ENCODE measurements at regions not wholly inside any gene's neighbourhood (a gene's known extent, or its start where the extent isn't known, plus 50 kb on each side); places are given as distances from the start of the nearest gene placed in this dataset.

- no peaks in the 10 kb centered on the region for H3K36me3 ChIP-seq (ENCODE audit: control insufficient read depth in 2 of 3, insufficient read depth in 3 of 3, low read length in 3 of 3)
- H3K4me1 ChIP-seq (ENCODE audit: control insufficient read depth in 2 of 2, insufficient read depth in 2 of 2, low read length in 2 of 2), result no peaks in the 10 kb centered on the region
- no peaks in the 10 kb centered on the region for H3K9me3 ChIP-seq (ENCODE audit: control insufficient read depth in 2 of 3, low read length in 3 of 3)
- ChIA-PET CTCF (no interaction called here), POLR2A (no interaction called here)
- peaks cover 0 to 22% (median 5%) of the 10 kb centered on the region in 11 donors for H3K9me3 Mint-ChIP-seq
- no peak overlapping the region for H3K4me3 Mint-ChIP-seq
- intact Hi-C loops (cut with micrococcal nuclease), result no loop called here
- no peaks in the 10 kb centered on the region for H3K27me3 Mint-ChIP-seq
- ATAC-seq, result no peak
- no peak for DNase-seq
- no peak overlapping the region for H3K27ac Mint-ChIP-seq
- H3K4me1 Mint-ChIP-seq, result no peaks in the 10 kb centered on the region
- no peaks in the 10 kb centered on the region for H3K27me3 ChIP-seq (ENCODE audit: control insufficient read depth in 2 of 2, insufficient read depth in 2 of 2, low read length in 2 of 2)
- H3K4me3 ChIP-seq (ENCODE audit: low read length), result no peak overlapping the region
- H3K27ac ChIP-seq (ENCODE audit: low read depth, low read length), result no peak overlapping the region
- no peaks in the 10 kb centered on the region for H3K36me3 Mint-ChIP-seq
Observed at GRCh38 chr3:116916836-116917235, 207.3 kb downstream of the TUSC7 start.

GRCh38 chr3:116920826-116921610 is 211.4 kb downstream of the TUSC7 start:
- ChIA-PET POLR2A (no interaction called here), CTCF (no interaction called here)
- H3K4me3 ChIP-seq (ENCODE audit: low read length), result no peak overlapping the region
- no peaks in the 10 kb centered on the region for H3K27me3 ChIP-seq (ENCODE audit: control insufficient read depth in 2 of 2, insufficient read depth in 2 of 2, low read length in 2 of 2)
- Mint-ChIP-seq H3K4me1 (no peaks in the 10 kb centered on the region), H3K4me3 (no peak overlapping the region), H3K27ac (no peak overlapping the region), H3K9me3 (peaks cover 0 to 19% (median 9%) of the 10 kb centered on the region in 11 donors), H3K36me3 (no peaks in the 10 kb centered on the region), H3K27me3 (no peaks in the 10 kb centered on the region)
- no peaks in the 10 kb centered on the region for H3K9me3 ChIP-seq (ENCODE audit: control insufficient read depth in 2 of 3, low read length in 3 of 3)
- intact Hi-C loops (cut with micrococcal nuclease), result no loop called here
- ATAC-seq (no peak), DNase-seq (no peak)
- H3K27ac ChIP-seq (ENCODE audit: low read depth, low read length), result no peak overlapping the region
- H3K4me1 ChIP-seq (ENCODE audit: control insufficient read depth in 2 of 2, insufficient read depth in 2 of 2, low read length in 2 of 2), result no peaks in the 10 kb centered on the region
- H3K36me3 ChIP-seq (ENCODE audit: control insufficient read depth in 2 of 3, insufficient read depth in 3 of 3, low read length in 3 of 3), result no peaks in the 10 kb centered on the region

- H3K9me3 ChIP-seq (ENCODE audit: control insufficient read depth in 2 of 3, low read length in 3 of 3), result no peaks in the 10 kb centered on the region
- no peaks in the 10 kb centered on the region for H3K4me1 ChIP-seq (ENCODE audit: control insufficient read depth in 2 of 2, insufficient read depth in 2 of 2, low read length in 2 of 2)
- intact Hi-C loops (cut with micrococcal nuclease), result no loop called here
- no peak overlapping the region for H3K27ac ChIP-seq (ENCODE audit: low read depth, low read length)
- no peaks in the 10 kb centered on the region for H3K36me3 ChIP-seq (ENCODE audit: control insufficient read depth in 2 of 3, insufficient read depth in 3 of 3, low read length in 3 of 3)
- H3K4me3 Mint-ChIP-seq, result no peak overlapping the region
- peaks cover 4 to 20% (median 11%) of the 10 kb centered on the region in 11 donors for H3K9me3 Mint-ChIP-seq
- no peak for DNase-seq
- H3K27ac Mint-ChIP-seq, result no peak overlapping the region
- no peak for ATAC-seq
- no peaks in the 10 kb centered on the region for H3K27me3 Mint-ChIP-seq
- ChIA-PET POLR2A (no interaction called here), CTCF (no interaction called here)
- no peaks in the 10 kb centered on the region for H3K4me1 Mint-ChIP-seq
- H3K36me3 Mint-ChIP-seq, result no peaks in the 10 kb centered on the region
- H3K4me3 ChIP-seq (ENCODE audit: low read length), result no peak overlapping the region
- H3K27me3 ChIP-seq (ENCODE audit: control insufficient read depth in 2 of 2, insufficient read depth in 2 of 2, low read length in 2 of 2), result no peaks in the 10 kb centered on the region
Observed at GRCh38 chr3:116927918-116928317, 218.3 kb downstream of the TUSC7 start.

- H3K27me3 Mint-ChIP-seq, result no peaks in the 10 kb centered on the region
- no peaks in the 10 kb centered on the region for H3K36me3 Mint-ChIP-seq
- CTCF ChIA-PET, result interaction anchor here (0.8 kb wide), 1 partner anchor 23 kb away, joined by 3 read pairs; no protein-coding TSS in a partner anchor
- ATAC-seq (no peak), DNase-seq (no peak)
- no peak overlapping the region for H3K4me3 Mint-ChIP-seq
- POLR2A ChIA-PET, result no interaction called here
- no peaks in the 10 kb centered on the region for H3K9me3 ChIP-seq (ENCODE audit: control insufficient read depth in 2 of 3, low read length in 3 of 3)
- no peak overlapping the region for H3K4me3 ChIP-seq (ENCODE audit: low read length)
- no peaks in the 10 kb centered on the region for H3K36me3 ChIP-seq (ENCODE audit: control insufficient read depth in 2 of 3, insufficient read depth in 3 of 3, low read length in 3 of 3)
- intact Hi-C loops (cut with micrococcal nuclease), result no loop called here
- H3K27me3 ChIP-seq (ENCODE audit: control insufficient read depth in 2 of 2, insufficient read depth in 2 of 2, low read length in 2 of 2), result no peaks in the 10 kb centered on the region
- no peak overlapping the region for H3K27ac ChIP-seq (ENCODE audit: low read depth, low read length)
- H3K9me3 Mint-ChIP-seq, result peaks cover 4 to 21% (median 11%) of the 10 kb centered on the region in 11 donors
- H3K4me1 Mint-ChIP-seq, result no peaks in the 10 kb centered on the region
- H3K4me1 ChIP-seq (ENCODE audit: control insufficient read depth in 2 of 2, insufficient read depth in 2 of 2, low read length in 2 of 2), result no peaks in the 10 kb centered on the region
- no peak overlapping the region for H3K27ac Mint-ChIP-seq
Observed at GRCh38 chr3:116929505-116930222, 220.1 kb downstream of the TUSC7 start.

GRCh38 chr3:116930786-116931185 is 221.2 kb downstream of the TUSC7 start:
- Histone ChIP-seq H3K9me3 (ENCODE audit: control insufficient read depth in 2 of 3, low read length in 3 of 3) (no peaks in the 10 kb centered on the region), H3K27ac (ENCODE audit: low read depth, low read length) (no peak overlapping the region), H3K27me3 (ENCODE audit: control insufficient read depth in 2 of 2, insufficient read depth in 2 of 2, low read length in 2 of 2) (no peaks in the 10 kb centered on the region), H3K36me3 (ENCODE audit: control insufficient read depth in 2 of 3, insufficient read depth in 3 of 3, low read length in 3 of 3) (no peaks in the 10 kb centered on the region), H3K4me1 (ENCODE audit: control insufficient read depth in 2 of 2, insufficient read depth in 2 of 2, low read length in 2 of 2) (no peaks in the 10 kb centered on the region), H3K4me3 (ENCODE audit: low read length) (no peak overlapping the region)
- ChIA-PET CTCF (no interaction called here), POLR2A (no interaction called here)
- no peaks in the 10 kb centered on the region for H3K27me3 Mint-ChIP-seq
- DNase-seq (no peak), ATAC-seq (no peak)
- no peak overlapping the region for H3K4me3 Mint-ChIP-seq
- peaks cover 0 to 28% (median 6%) of the 10 kb centered on the region in 11 donors for H3K9me3 Mint-ChIP-seq
- intact Hi-C loops (cut with micrococcal nuclease), result no loop called here
- H3K27ac Mint-ChIP-seq, result no peak overlapping the region
- no peaks in the 10 kb centered on the region for H3K4me1 Mint-ChIP-seq
- no peaks in the 10 kb centered on the region for H3K36me3 Mint-ChIP-seq

GRCh38 chr3:116939091-116939490 is 229.5 kb downstream of the TUSC7 start:
- POLR2A ChIA-PET, result no interaction called here
- no peak for ATAC-seq
- intact Hi-C loops (cut with micrococcal nuclease), result no loop called here

GRCh38 chr3:116939550-116939949 is 230.0 kb downstream of the TUSC7 start:
- Mint-ChIP-seq H3K27ac (no peak overlapping the region), H3K27me3 (no peaks in the 10 kb centered on the region), H3K9me3 (peaks cover 2 to 19% (median 8%) of the 10 kb centered on the region in 11 donors), H3K36me3 (no peaks in the 10 kb centered on the region), H3K4me1 (no peaks in the 10 kb centered on the region), H3K4me3 (no peak overlapping the region)
- ATAC-seq, result no peak
- DNase-seq, result no peak
- CTCF ChIA-PET, result no interaction called here
- Histone ChIP-seq H3K4me3 (ENCODE audit: low read length) (no peak overlapping the region), H3K27ac (ENCODE audit: low read depth, low read length) (no peak overlapping the region), H3K27me3 (ENCODE audit: control insufficient read depth in 2 of 2, insufficient read depth in 2 of 2, low read length in 2 of 2) (no peaks in the 10 kb centered on the region), H3K9me3 (ENCODE audit: control insufficient read depth in 2 of 3, low read length in 3 of 3) (no peaks in the 10 kb centered on the region), H3K36me3 (ENCODE audit: control insufficient read depth in 2 of 3, insufficient read depth in 3 of 3, low read length in 3 of 3) (no peaks in the 10 kb centered on the region), H3K4me1 (ENCODE audit: control insufficient read depth in 2 of 2, insufficient read depth in 2 of 2, low read length in 2 of 2) (no peaks in the 10 kb centered on the region)
- intact Hi-C loops (cut with micrococcal nuclease), result no loop called here
- POLR2A ChIA-PET, result no interaction called here

More at GRCh38 chr3:116939091-116939490, 229.5 kb downstream of the TUSC7 start:
- CTCF ChIA-PET, result no interaction called here
- Histone ChIP-seq H3K36me3 (ENCODE audit: control insufficient read depth in 2 of 3, insufficient read depth in 3 of 3, low read length in 3 of 3) (no peaks in the 10 kb centered on the region), H3K9me3 (ENCODE audit: control insufficient read depth in 2 of 3, low read length in 3 of 3) (no peaks in the 10 kb centered on the region), H3K27me3 (ENCODE audit: control insufficient read depth in 2 of 2, insufficient read depth in 2 of 2, low read length in 2 of 2) (no peaks in the 10 kb centered on the region), H3K4me3 (ENCODE audit: low read length) (no peak overlapping the region), H3K4me1 (ENCODE audit: control insufficient read depth in 2 of 2, insufficient read depth in 2 of 2, low read length in 2 of 2) (no peaks in the 10 kb centered on the region), H3K27ac (ENCODE audit: low read depth, low read length) (no peak overlapping the region)
- Mint-ChIP-seq H3K9me3 (peaks cover 2 to 19% (median 5%) of the 10 kb centered on the region in 11 donors), H3K4me1 (no peaks in the 10 kb centered on the region), H3K27ac (no peak overlapping the region), H3K4me3 (no peak overlapping the region), H3K36me3 (no peaks in the 10 kb centered on the region), H3K27me3 (no peaks in the 10 kb centered on the region)
- no peak for DNase-seq

All from naive thymus-derived CD4-positive, alpha-beta T cell (primary cell).